ENCODE measurements at regions not wholly inside any gene's neighbourhood (a gene's known extent, or its start where the extent isn't known, plus 50 kb on each side); places are given as distances from the start of the nearest gene placed in this dataset.

DNA sequence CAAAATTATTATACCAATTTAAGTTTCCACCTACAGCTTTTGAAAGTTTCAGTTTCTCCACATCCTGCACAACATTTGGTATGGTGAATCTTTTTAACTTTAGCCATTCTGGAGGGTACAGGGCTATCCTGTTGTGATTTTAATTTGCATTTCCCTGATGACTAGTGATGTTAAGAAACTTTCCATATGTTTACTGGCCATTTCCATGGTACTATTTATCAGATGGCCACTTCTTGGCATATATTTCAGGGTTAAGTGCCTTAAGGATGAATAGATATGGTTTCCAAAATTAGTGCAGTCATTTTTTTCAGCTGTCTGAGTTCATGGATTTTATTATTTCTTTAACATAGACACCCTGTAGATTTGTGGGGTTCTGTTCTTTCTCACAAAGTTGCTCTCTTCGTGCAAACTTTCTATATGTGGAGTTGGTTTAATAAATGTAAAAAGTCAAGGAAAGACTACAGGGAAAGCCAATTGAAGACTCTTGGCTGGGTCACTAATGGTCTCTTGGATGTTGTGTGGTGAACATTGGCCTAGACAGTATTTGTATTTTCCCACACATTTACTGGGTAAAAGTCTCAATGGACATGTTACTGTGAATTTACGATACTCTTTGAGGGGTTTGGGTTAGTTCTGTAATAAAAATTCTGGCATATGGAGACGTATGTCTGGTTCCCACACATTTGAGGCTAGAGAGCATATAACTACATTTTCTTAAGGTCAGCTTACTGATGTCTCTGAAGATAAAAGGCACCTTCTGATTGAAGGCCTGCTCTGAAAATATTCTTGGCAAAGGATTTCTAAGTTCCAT is 147.5 kb upstream of the PDZRN3 start:
- H3K4me1 Mint-ChIP-seq (ENCODE audit: low read depth) = no peaks in the 10 kb centered on the region
- no peak overlapping the region for H3K4me3 Mint-ChIP-seq
- no peak overlapping the region for H3K27ac Mint-ChIP-seq
- H3K27me3 Mint-ChIP-seq (ENCODE audit: low read depth) = no peaks in the 10 kb centered on the region
- no peaks in the 10 kb centered on the region for H3K9me3 Mint-ChIP-seq (ENCODE audit: insufficient read depth)
- CTCF ChIA-PET = no interaction called here
- POLR2A ChIA-PET = no interaction called here
- no peaks in the 10 kb centered on the region for H3K36me3 Mint-ChIP-seq (ENCODE audit: low read depth)
- DNase-seq = no peak
- no peak for ATAC-seq

DNA sequence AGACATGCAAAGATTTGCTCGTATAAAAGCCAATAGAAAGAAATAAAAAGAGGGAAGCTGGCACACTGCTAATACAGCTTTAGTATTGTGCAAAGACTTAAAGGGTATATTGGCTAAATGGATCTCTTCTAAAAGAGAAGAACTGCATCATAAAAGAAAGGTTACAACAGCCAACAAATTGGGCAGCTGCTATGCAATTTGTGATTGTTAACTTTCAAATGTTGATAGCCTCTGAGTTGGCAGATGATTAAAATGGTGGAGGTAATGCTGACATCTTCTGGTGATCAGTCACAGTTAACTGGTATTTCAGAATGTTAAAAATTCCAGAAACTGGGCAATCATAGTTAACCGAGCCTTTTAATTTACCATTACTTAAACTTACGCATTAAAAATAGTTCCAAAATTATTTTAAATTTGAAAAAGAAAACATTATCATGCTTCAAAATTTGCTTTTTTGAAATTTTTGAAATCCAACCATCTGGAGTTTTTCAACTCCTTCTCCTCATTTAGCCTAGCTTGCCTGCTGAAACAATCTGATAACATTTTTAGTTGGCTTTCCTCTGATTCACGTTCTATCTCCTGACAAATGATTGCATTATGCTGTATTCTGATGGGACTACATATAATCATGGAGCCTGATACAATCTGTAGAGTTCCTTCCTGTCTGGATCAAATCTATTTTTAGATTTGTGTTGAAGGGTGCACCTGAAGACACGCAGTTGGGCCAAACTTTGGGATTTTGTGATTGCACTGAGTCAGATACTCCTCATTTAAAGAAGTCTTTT is 144.0 kb upstream of the PDZRN3 start:
- POLR2A ChIA-PET = no interaction called here
- no peaks in the 10 kb centered on the region for H3K9me3 Mint-ChIP-seq (ENCODE audit: insufficient read depth)
- no peak for DNase-seq
- H3K4me1 Mint-ChIP-seq (ENCODE audit: low read depth) = no peaks in the 10 kb centered on the region
- no peaks in the 10 kb centered on the region for H3K27me3 Mint-ChIP-seq (ENCODE audit: low read depth)
- no peak for ATAC-seq
- CTCF ChIA-PET = no interaction called here
- no peak overlapping the region for H3K4me3 Mint-ChIP-seq
- H3K36me3 Mint-ChIP-seq (ENCODE audit: low read depth) = no peaks in the 10 kb centered on the region
- no peak overlapping the region for H3K27ac Mint-ChIP-seq

DNA sequence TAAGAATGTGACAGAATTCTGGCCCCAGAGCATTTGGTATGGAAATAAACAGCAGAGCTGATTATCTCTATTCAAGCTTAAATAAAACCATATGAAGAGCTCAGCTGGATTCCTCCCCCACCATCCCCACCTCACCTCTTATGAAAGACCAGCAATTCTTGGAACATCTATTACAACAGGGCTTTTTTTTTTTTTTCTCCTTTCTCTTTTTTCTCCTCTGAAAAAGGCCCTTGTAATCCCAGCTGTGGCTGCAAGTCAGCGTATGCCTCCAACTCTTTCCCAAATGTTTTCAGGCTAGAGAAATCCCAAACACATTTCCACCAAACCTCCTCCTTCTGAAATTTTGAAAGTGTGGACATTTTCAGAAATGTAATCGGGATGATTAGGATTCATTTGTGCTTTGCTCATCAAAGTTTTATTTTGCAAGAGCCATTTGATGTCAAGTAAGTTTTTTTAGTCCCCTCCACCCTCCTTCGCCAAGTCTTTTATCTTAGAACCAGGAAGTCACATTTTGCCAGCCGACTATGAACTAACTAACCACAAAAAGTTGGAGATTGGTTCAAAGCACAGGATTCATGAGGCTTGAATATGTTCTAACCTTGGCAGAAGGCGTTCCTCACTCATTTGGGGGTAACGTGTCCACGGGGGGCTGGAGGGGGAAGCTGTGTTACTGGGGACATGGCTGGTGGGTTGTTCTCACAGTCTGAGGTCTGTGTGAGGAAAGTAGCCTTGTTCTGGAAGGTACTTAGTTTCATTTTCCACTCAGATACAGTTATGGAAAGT is 142.0 kb upstream of the PDZRN3 start:
- ChIA-PET CTCF (interaction anchor here (0.7 kb wide), 1 partner anchor 36 kb away, joined by 3 read pairs; no protein-coding TSS in a partner anchor), POLR2A (interaction anchor here (0.6 kb wide), 1 partner anchor 58 kb away, joined by 3 read pairs; no protein-coding TSS in a partner anchor)
- Mint-ChIP-seq H3K4me3 (no peak overlapping the region), H3K9me3 (ENCODE audit: insufficient read depth) (no peaks in the 10 kb centered on the region), H3K27ac (no peak overlapping the region), H3K36me3 (ENCODE audit: low read depth) (no peaks in the 10 kb centered on the region), H3K4me1 (ENCODE audit: low read depth) (no peaks in the 10 kb centered on the region), H3K27me3 (ENCODE audit: low read depth) (no peaks in the 10 kb centered on the region)
- no peak for ATAC-seq
- no peak for DNase-seq

GRCh38 chr3:73765878-73766545 is 141.3 kb upstream of the PDZRN3 start:
- Mint-ChIP-seq H3K4me3 (no peak overlapping the region), H3K36me3 (ENCODE audit: low read depth) (no peaks in the 10 kb centered on the region), H3K27ac (no peak overlapping the region), H3K4me1 (ENCODE audit: low read depth) (no peaks in the 10 kb centered on the region), H3K9me3 (ENCODE audit: insufficient read depth) (no peaks in the 10 kb centered on the region), H3K27me3 (ENCODE audit: low read depth) (no peaks in the 10 kb centered on the region)
- ATAC-seq (no peak), DNase-seq (no peak)
- ChIA-PET POLR2A (interaction anchor here (0.6 kb wide), 1 partner anchor 57 kb away, joined by 3 read pairs; no protein-coding TSS in a partner anchor), CTCF (no interaction called here)

- ATAC-seq (no peak), DNase-seq (no peak)
- Mint-ChIP-seq H3K27ac (no peak overlapping the region), H3K27me3 (ENCODE audit: low read depth) (no peaks in the 10 kb centered on the region), H3K4me1 (ENCODE audit: low read depth) (no peaks in the 10 kb centered on the region), H3K9me3 (ENCODE audit: insufficient read depth) (no peaks in the 10 kb centered on the region), H3K36me3 (ENCODE audit: low read depth) (no peaks in the 10 kb centered on the region), H3K4me3 (no peak overlapping the region)
- CTCF ChIA-PET = no interaction called here
- POLR2A ChIA-PET = no interaction called here
These were observed 138.1 kb upstream of the PDZRN3 start for GRCh38 chr3:73762855-73763254.

DNA sequence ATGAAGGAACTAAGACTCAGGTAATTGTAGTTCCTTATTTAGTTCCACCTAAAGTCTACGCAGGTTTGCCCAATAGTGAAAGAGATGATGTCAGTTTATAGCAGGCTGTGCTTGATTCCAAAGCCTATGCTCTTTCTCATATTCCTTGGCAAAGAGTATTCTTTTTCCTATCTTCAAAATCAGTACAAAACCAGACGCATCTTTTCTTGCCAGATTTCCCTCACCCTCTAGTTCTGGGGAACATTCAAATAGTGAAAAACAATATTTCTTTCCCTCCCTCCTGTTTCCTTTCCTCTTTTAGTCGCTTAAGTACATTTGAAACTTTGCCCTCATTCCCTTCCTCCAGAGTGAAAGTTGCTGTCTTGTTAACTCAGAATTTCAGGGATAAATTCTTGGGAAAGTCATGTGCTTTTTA is 134.6 kb upstream of the PDZRN3 start:
- no peaks in the 10 kb centered on the region for H3K36me3 Mint-ChIP-seq (ENCODE audit: low read depth)
- no peak overlapping the region for H3K4me3 Mint-ChIP-seq
- H3K4me1 Mint-ChIP-seq (ENCODE audit: low read depth) = no peaks in the 10 kb centered on the region
- ChIA-PET CTCF (no interaction called here), POLR2A (no interaction called here)
- H3K27me3 Mint-ChIP-seq (ENCODE audit: low read depth) = no peaks in the 10 kb centered on the region
- H3K9me3 Mint-ChIP-seq (ENCODE audit: insufficient read depth) = no peaks in the 10 kb centered on the region
- H3K27ac Mint-ChIP-seq = no peak overlapping the region
- ATAC-seq = no peak
- no peak for DNase-seq

DNA sequence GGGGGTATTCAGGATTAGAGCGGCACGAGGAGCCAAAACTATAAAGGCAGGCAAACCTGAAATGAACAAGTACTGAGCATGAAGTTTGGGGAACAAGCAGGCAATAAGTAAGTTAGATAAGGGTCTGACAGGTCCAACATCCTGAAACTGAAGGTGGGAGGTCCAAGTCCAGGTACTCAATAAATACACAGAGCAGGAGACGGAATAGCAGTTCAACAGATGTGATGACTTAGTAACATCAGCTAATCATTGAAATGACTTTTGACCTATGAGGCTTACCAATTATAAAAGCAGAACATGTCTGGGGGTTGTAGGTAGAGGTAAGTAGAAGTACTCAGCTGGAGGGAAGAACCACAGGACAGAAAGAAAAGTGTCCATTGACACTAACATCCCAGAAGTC is 132.8 kb upstream of the PDZRN3 start:
- ATAC-seq = no peak
- CTCF ChIA-PET = no interaction called here
- DNase-seq = no peak

GRCh38 chr3:73753985-73754384 is 129.2 kb upstream of the PDZRN3 start:
- Mint-ChIP-seq H3K9me3 (ENCODE audit: insufficient read depth) (no peaks in the 10 kb centered on the region), H3K27ac (no peak overlapping the region), H3K27me3 (ENCODE audit: low read depth) (no peaks in the 10 kb centered on the region), H3K36me3 (ENCODE audit: low read depth) (no peaks in the 10 kb centered on the region), H3K4me3 (no peak overlapping the region), H3K4me1 (ENCODE audit: low read depth) (no peaks in the 10 kb centered on the region)
- DNase-seq = no peak
- ChIA-PET CTCF (no interaction called here), POLR2A (no interaction called here)
- no peak for ATAC-seq

More for the DNA sequence above, 132.8 kb upstream of the PDZRN3 start:
- POLR2A ChIA-PET = no interaction called here
- H3K36me3 Mint-ChIP-seq (ENCODE audit: low read depth) = no peaks in the 10 kb centered on the region
- H3K27ac Mint-ChIP-seq = no peak overlapping the region
- no peak overlapping the region for H3K4me3 Mint-ChIP-seq
- no peaks in the 10 kb centered on the region for H3K9me3 Mint-ChIP-seq (ENCODE audit: insufficient read depth)
- H3K27me3 Mint-ChIP-seq (ENCODE audit: low read depth) = no peaks in the 10 kb centered on the region
- no peaks in the 10 kb centered on the region for H3K4me1 Mint-ChIP-seq (ENCODE audit: low read depth)

GRCh38 chr3:73752338-73752737 is 127.6 kb upstream of the PDZRN3 start:
- Mint-ChIP-seq H3K36me3 (ENCODE audit: low read depth) (no peaks in the 10 kb centered on the region), H3K4me3 (no peak overlapping the region), H3K4me1 (ENCODE audit: low read depth) (no peaks in the 10 kb centered on the region), H3K27me3 (ENCODE audit: low read depth) (no peaks in the 10 kb centered on the region), H3K27ac (no peak overlapping the region), H3K9me3 (ENCODE audit: insufficient read depth) (no peaks in the 10 kb centered on the region)
- ChIA-PET POLR2A (no interaction called here), CTCF (no interaction called here)
- DNase-seq (no peak), ATAC-seq (no peak)

GRCh38 chr3:73746623-73747022 is 121.9 kb upstream of the PDZRN3 start:
- no peaks in the 10 kb centered on the region for H3K27me3 Mint-ChIP-seq (ENCODE audit: low read depth)
- no peaks in the 10 kb centered on the region for H3K9me3 Mint-ChIP-seq (ENCODE audit: insufficient read depth)
- H3K4me1 Mint-ChIP-seq (ENCODE audit: low read depth) = no peaks in the 10 kb centered on the region
- ChIA-PET CTCF (no interaction called here), POLR2A (no interaction called here)
- no peak overlapping the region for H3K4me3 Mint-ChIP-seq
- H3K27ac Mint-ChIP-seq = no peak overlapping the region
- ATAC-seq = no peak
- H3K36me3 Mint-ChIP-seq (ENCODE audit: low read depth) = no peaks in the 10 kb centered on the region
- no peak for DNase-seq

DNA sequence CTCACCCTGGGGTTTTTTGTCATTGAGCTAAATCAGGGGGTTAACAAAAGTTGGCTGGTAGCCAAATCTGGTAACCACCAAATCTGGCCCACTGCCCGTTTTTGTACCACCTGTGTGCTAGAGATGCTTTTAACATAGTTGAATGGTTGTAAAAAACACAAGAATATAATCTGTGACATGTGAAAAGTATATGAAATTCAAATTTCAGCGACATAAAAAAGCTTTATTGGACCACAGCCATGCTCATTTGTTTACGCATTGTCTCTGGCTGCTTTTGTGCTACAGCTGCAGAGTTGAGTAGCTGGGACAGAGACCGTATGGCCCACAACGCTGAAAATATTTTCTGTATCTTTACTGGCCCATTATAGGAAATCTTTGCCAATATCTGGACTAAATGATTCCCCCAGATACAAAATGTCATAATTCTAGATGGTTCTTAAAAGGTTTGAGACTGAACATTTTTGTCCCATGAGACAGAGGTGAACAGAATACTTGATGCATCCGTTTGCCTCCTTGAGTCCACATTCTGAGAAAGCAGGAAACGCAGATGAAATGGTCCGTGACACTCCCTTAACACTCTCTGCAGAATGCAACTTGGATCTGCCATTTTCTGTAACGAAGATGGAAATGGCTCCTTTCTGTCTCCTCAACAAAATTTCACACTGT is 120.9 kb upstream of the PDZRN3 start:
- ChIA-PET CTCF (no interaction called here), POLR2A (no interaction called here)
- no peaks in the 10 kb centered on the region for H3K27me3 Mint-ChIP-seq (ENCODE audit: low read depth)
- no peak for ATAC-seq
- H3K4me1 Mint-ChIP-seq (ENCODE audit: low read depth) = no peaks in the 10 kb centered on the region
- no peaks in the 10 kb centered on the region for H3K36me3 Mint-ChIP-seq (ENCODE audit: low read depth)
- no peak overlapping the region for H3K4me3 Mint-ChIP-seq
- no peak overlapping the region for H3K27ac Mint-ChIP-seq
- H3K9me3 Mint-ChIP-seq (ENCODE audit: insufficient read depth) = no peaks in the 10 kb centered on the region
- DNase-seq = no peak
